C4-2B (cell line): ENCODE measurements at regions not wholly inside any gene's neighbourhood (a gene's known extent, or its start where the extent isn't known, plus 50 kb on each side); places are given as distances from the start of the nearest gene placed in this dataset.
"Not testable (repeated sequence)": the region's sequence is repeated elsewhere in the genome, so short reads cannot be mapped to it uniquely, and the experiment has no call there.

Source experiments
- H3K27ac ChIP-seq: fragments of 450-650 bp; 2 replicates; pipeline ENCODE4 v1.5.1; 2017
- ZFX ChIP-seq: fragments of 450-650 bp; IDR thresholded peaks from 2 replicates; pipeline ENCODE4 v1.6.1; 2017
- TF ChIP-seq, protein P1 (sequence below): fragments of 450-650 bp; conservative IDR thresholded peaks from 2 replicates; pipeline ENCODE4 v1.5.1; 2017; ENCODE audit warnings: mild to moderate bottlenecking

DNA sequence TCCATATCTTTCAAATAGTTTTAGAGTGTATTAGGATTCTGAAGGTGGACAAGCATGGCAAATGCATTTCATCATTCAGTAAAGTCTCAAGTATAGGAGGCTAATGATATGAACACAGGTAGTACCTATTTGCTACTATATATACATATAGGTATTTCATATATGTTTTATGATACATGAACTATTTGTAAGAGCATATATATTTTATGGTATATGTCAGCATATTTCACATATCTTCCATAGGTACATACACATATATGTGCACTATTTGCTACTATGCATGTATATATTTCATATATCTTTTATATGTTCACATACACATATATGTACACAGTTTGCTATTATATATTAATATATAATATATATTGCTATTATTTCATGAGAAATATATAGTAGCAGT lies 1291.7 kb upstream of the MIR17HG start:
- H3K27ac ChIP-seq = no peak overlapping the region
- TF ChIP-seq ZFX = no peak
- TF ChIP-seq, protein P1, sequence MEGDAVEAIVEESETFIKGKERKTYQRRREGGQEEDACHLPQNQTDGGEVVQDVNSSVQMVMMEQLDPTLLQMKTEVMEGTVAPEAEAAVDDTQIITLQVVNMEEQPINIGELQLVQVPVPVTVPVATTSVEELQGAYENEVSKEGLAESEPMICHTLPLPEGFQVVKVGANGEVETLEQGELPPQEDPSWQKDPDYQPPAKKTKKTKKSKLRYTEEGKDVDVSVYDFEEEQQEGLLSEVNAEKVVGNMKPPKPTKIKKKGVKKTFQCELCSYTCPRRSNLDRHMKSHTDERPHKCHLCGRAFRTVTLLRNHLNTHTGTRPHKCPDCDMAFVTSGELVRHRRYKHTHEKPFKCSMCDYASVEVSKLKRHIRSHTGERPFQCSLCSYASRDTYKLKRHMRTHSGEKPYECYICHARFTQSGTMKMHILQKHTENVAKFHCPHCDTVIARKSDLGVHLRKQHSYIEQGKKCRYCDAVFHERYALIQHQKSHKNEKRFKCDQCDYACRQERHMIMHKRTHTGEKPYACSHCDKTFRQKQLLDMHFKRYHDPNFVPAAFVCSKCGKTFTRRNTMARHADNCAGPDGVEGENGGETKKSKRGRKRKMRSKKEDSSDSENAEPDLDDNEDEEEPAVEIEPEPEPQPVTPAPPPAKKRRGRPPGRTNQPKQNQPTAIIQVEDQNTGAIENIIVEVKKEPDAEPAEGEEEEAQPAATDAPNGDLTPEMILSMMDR = no peak

- H3K27ac ChIP-seq = not testable (repeated sequence)
Measured at GRCh38 chr13:90064226-90064625, 1283.3 kb upstream of the MIR17HG start.

- TF ChIP-seq ZFX = no peak
- TF ChIP-seq, protein P1 = no peak
Measured at GRCh38 chr13:90068658-90069057, 1278.8 kb upstream of the MIR17HG start.

DNA sequence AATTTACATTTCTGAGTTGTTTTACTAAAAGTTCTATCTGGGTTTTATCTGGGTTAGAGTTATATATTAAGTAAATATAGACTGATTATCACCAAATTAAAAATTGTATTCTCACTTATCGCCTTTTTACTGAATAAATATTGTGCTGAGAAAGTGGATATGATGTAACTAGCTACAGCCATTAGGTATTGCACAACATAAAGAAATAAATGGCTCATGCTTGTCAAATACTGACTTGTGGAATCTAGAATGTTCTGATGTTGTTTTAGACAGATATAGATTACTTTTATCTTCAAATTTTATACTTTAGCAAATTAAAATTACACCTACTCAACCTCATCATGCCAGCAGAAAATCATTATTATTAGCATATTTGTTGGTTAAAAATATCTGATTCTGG lies 1277.1 kb upstream of the MIR17HG start:
- TF ChIP-seq, protein P1 = no peak
- TF ChIP-seq ZFX = no peak

More at GRCh38 chr13:90068658-90069057, 1278.8 kb upstream of the MIR17HG start:
- no peak overlapping the region for H3K27ac ChIP-seq

DNA sequence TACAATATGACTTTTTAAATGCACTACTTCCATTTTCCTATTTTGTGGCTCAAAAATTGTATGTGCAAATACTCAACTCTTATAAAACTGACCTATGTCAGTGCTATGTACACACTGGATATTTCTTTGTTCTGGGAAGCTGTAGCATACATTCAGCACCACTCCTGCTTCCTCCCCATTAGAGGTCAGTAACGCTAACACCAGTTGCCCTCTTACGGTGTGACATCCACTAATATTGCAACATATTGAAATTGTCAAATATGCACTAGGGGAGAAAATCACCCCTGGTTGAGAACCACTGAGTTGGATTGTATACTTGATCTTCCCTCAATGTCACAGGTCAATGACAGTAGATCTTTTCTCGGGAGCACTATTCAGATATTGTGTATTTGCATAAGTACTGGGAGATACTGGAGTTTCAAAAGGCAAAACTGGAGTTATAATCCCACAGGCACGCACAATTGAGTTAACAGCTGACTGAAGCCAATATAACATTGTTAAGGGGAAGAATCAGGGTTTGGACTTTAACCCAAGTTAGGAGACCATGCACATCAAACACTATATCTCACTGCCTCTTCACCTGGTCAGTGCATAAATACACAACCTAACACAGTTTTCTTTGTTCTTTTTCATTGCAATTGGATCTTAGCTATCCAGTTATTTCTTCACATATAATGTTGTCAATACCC lies 1276.5 kb upstream of the MIR17HG start:
- H3K27ac ChIP-seq = no peak overlapping the region
- TF ChIP-seq, protein P1 = no peak
- no peak for TF ChIP-seq ZFX

More for the DNA sequence above, 1277.1 kb upstream of the MIR17HG start:
- H3K27ac ChIP-seq = no peak overlapping the region

GRCh38 chr13:90084684-90085290 lies 1262.7 kb upstream of the MIR17HG start:
- no peak for TF ChIP-seq ZFX
- TF ChIP-seq, protein P1 = no peak

GRCh38 chr13:90089051-90089450 lies 1258.4 kb upstream of the MIR17HG start:
- H3K27ac ChIP-seq = no peak overlapping the region
- TF ChIP-seq, protein P1 = no peak
- TF ChIP-seq ZFX = no peak

More at GRCh38 chr13:90084684-90085290, 1262.7 kb upstream of the MIR17HG start:
- no peak overlapping the region for H3K27ac ChIP-seq

DNA sequence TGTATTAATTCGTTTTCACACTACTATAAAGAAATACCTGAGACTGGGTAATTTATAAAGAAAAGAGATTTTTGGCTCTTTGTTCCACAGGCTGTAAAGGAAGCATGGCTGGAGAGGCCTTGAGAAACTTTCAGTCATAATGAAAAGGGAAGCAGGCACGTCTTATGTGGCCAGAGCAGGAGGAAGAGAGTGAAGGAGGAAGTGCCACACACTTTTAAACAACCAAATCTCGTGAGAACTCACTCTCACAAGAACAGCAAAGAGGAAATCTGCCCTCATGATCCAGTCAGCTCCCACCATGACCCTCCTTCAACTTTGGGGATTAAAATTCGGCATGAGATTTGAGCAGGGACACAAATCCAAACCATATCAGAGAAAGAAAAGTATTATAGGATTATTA lies 1255.9 kb upstream of the MIR17HG start:
- no peak overlapping the region for H3K27ac ChIP-seq
- TF ChIP-seq ZFX = no peak
